ENCODE measurements at regions not wholly inside any gene's neighbourhood (a gene's known extent, or its start where the extent isn't known, plus 50 kb on each side); places are given as distances from the start of the nearest gene placed in this dataset.
"Not testable (repeated sequence)": the region's sequence is repeated elsewhere in the genome, so short reads cannot be mapped to it uniquely, and the experiment has no call there.

DNA sequence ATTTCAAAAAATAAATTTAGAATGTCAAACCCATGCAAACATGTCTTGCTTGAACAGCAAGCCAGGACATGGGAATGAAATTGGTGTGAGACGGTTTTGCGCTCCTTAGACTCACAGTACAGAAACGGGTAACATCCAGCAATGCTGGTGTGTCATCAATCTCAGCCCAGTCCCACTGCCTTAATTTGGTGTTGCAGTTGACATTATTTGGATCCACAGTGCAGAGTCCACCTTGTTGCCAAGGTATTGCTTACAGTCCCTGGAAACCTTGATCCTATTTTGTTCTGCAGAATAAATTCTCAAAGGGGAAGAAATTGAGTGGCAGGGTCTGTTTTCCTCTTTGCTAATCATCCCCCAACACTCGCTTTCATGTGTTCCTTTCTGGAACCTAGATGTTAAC, 311.6 kb upstream of the MON1B start:
- DNase-seq (no peak), ATAC-seq (no peak)
- intact Hi-C loops (cut with DNase I) = no loop called here

GRCh38 chr16:76880523-76880922, 310.5 kb upstream of the MON1B start:
- DNase-seq; ATAC-seq; intact Hi-C loops (cut with DNase I): not testable (repeated sequence)

- ATAC-seq (no peak), DNase-seq (no peak)
- intact Hi-C loops (cut with DNase I) = no loop called here
These were observed 308.9 kb upstream of the MON1B start for GRCh38 chr16:76882105-76882504.

GRCh38 chr16:76883076-76883475, 307.9 kb upstream of the MON1B start:
- no peak for DNase-seq
- intact Hi-C loops (cut with DNase I) = no loop called here
- ATAC-seq = no peak

- intact Hi-C loops (cut with DNase I) = no loop called here
- ATAC-seq = no peak
- no peak for DNase-seq
These were observed 305.0 kb upstream of the MON1B start for GRCh38 chr16:76885776-76886537.

- ATAC-seq (no peak), DNase-seq (no peak)
- intact Hi-C loops (cut with DNase I) = no loop called here
These were observed 293.2 kb upstream of the MON1B start for GRCh38 chr16:76897816-76898215.

GRCh38 chr16:76899767-76900166, 291.2 kb upstream of the MON1B start:
- ATAC-seq (no peak), DNase-seq (no peak)
- intact Hi-C loops (cut with DNase I) = no loop called here

- DNase-seq (no peak), ATAC-seq (no peak)
- intact Hi-C loops (cut with DNase I) = no loop called here
These were observed 290.4 kb upstream of the MON1B start for GRCh38 chr16:76900285-76901263.

GRCh38 chr16:76906552-76906951, 284.4 kb upstream of the MON1B start:
- DNase-seq (no peak), ATAC-seq (no peak)
- intact Hi-C loops (cut with DNase I) = no loop called here

DNA sequence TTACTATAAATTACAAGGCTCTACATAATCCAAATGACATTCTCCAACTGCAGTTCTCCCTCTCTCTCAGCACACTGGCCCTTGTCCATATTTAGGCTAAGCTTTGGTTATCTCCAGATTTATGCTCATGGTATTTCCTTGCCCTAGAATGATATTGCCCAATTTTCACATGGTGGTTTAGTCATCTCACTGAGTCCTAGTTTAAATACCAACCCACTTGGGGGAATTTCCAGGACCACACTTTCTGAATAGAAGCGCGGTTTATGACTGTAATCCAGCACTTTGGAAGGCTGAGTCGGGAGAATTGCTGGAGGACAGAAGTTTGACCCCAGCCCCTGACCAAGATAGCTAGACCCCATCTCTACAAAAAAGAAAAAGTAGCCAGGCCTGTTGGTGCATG, 280.1 kb upstream of the MON1B start:
- ATAC-seq (no peak), DNase-seq (no peak)
- intact Hi-C loops (cut with DNase I) = no loop called here

DNA sequence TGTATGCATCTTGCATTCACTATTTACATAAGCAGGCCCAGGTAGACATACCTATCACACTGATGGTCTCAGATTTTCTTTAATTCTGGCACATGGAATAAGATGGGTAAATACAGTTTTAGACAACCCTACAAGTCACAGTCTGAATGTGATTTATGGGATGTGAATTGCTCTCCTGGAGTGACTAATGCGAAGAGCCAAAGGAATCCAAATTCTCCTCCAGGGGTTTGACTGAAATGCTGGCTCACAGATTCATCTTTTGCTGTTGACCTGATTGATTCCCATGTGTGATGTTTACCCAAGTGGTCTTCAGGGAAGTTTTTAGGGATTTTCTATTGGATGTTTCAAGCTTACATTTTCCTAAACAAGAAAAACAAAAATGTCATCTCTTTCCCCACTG, 277.9 kb upstream of the MON1B start:
- ATAC-seq (no peak), DNase-seq (no peak)
- intact Hi-C loops (cut with DNase I) = no loop called here

DNA sequence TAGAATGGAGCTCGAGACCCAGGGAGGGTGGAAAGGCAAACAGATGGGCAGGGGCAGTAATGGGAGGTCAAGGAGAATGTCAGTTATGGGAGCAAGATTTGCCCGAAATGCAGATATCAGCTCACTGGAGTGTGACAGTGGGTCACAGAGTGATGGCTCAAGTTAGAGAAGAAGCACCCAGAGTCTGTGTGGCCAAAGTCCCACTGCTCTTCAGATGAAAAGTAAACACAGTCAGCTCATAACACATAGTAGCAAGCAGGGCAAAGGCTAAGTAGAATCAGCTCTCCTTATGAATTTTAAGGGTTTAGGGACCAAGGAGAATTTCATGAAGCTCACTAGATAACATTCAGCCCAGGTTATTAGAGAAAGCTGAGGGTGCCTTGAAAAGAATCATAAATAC, 264.9 kb upstream of the MON1B start:
- DNase-seq (no peak), ATAC-seq (no peak)
- intact Hi-C loops (cut with DNase I) = no loop called here

DNA sequence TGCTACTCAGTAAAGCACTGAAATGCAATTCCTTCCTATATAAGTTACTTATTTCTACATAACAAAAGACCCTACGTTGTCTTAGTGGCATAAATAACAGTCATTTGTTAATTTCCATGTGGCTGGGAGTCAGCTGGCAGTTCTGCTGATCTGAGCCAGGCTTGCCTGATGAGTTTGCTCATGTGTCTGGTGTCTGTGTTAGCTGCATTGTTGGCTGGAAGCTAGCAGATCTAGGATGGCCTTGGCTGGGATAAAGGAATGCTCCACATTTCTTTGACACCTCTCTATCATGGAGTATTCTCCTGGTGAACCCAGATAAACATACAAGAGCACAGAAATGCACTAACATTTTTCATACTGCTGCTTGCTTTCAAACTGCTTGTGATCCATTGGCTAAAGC, 264.4 kb upstream of the MON1B start:
- intact Hi-C loops (cut with DNase I) = no loop called here
- ATAC-seq (peak; percentile 91 to 98), DNase-seq (peak; percentile 21)

GRCh38 chr16:76931186-76931585, 259.8 kb upstream of the MON1B start:
- intact Hi-C loops (cut with DNase I) = no loop called here
- DNase-seq = no peak
- ATAC-seq = no peak

- intact Hi-C loops (cut with DNase I) = no loop called here
- no peak for DNase-seq
- no peak for ATAC-seq
These were observed 258.3 kb upstream of the MON1B start for GRCh38 chr16:76932541-76933211.

GRCh38 chr16:76940251-76940650, 250.7 kb upstream of the MON1B start:
- intact Hi-C loops (cut with DNase I) = no loop called here
- no peak for ATAC-seq
- DNase-seq = no peak

DNA sequence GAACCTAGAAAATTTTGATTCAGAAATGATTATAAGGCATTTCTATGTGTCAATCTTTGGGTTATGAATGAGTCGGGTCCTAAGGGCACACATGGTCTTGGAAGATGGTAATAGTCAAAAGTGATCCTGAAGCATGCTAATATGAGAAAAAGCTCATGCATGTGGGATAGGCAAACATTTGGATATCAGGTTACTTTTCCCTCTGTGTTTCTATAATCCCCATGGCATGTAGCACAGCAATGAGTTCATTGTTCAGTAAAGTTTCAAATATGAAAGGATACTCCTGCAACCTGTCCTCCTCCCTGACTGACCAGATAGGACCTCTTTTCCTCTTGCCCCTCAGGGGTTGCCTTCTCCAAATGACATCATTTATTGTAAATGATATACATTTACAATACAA, 249.9 kb upstream of the MON1B start:
- DNase-seq = no peak
- intact Hi-C loops (cut with DNase I) = no loop called here
- ATAC-seq = no peak

- DNase-seq (peak; percentile 39), ATAC-seq (peak in 1 of 2 donors; percentile 57)
- intact Hi-C loops (cut with DNase I) = no loop called here
These were observed 248.9 kb upstream of the MON1B start for GRCh38 chr16:76942089-76942488.

- no peak for ATAC-seq
- intact Hi-C loops (cut with DNase I) = no loop called here
- no peak for DNase-seq
These were observed 247.1 kb upstream of the MON1B start for GRCh38 chr16:76943921-76944320.

DNA sequence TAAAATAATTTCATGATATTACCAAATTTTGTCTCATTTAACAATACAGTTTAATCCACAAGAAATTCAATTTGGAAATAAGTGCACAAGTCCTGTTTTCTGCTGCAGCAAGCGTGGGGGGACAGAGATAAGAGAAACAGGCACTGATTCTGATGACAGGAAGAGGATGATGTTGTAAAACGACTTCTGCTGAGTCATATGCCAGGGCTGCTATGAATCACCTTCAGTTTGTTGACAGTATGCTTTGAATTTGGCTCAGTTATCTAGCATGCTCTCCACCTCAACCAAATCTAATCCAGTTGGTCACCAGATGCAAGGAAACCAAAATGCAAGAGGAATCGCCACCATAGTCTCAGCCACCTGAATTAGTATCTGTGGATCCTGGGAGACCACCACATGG, 244.1 kb upstream of the MON1B start:
- peak; percentile 94 to 97 for ATAC-seq
- intact Hi-C loops (cut with DNase I) = no loop called here
- DNase-seq = no peak

All from left cardiac atrium (tissue), 4 donors.